T-helper 1 cell treated with Interleukin-12 subunit alpha and Interleukin-12 subunit beta and Interleukin-4 antibody, amounts not matched to agents 30 ng/mL and 1 ng/mL, for 36 hours (primary cell): ENCODE measurements at regions not wholly inside any gene's neighbourhood (a gene's known extent, or its start where the extent isn't known, plus 50 kb on each side); places are given as distances from the start of the nearest gene placed in this dataset.

Source experiments
- intact Hi-C: fragments of 100-400 bp; cut with micrococcal nuclease; formaldehyde crosslinking; loops from one replicate; pipeline ENCODE4 v1.15.1; 2024

DNA sequence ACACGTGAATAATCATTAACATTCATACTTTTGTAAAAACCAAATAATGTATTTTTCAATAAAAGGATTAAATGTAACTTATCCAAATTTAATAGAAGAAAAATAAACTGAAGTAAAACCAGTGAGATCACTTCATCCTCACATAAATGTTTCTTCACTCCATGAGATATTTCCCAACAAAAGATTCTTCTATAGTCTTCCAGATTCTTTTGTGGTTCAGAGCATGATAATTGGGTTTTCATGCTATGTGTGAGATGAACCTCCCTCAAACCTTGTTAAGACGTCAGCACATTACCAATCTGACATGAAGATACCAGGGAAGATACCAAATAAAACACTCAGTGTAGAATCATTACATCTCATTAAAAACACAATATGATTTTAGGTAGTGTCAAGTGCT, 62.9 kb upstream of the OXGR1 start:
- intact Hi-C loops = no loop called here

DNA sequence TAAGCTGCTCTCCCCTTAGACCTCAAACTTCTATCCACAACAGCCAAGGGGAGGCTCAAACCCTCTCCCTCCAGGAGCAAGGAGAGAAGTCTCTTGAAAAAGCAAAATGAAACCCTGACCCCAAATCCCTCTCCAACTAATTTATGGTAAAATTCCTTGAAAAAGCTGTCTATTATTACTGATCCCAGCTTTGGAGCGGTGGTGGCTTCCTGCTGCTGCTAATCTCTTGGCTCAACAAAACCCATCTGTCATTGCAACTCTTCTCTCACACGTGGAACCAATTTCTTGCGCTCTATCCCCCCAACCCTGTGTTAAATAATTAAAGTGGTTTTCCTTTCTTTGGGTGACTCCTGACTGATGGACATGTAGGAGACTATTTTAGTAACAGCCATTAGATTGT, 64.1 kb upstream of the OXGR1 start:
- intact Hi-C loops = no loop called here

DNA sequence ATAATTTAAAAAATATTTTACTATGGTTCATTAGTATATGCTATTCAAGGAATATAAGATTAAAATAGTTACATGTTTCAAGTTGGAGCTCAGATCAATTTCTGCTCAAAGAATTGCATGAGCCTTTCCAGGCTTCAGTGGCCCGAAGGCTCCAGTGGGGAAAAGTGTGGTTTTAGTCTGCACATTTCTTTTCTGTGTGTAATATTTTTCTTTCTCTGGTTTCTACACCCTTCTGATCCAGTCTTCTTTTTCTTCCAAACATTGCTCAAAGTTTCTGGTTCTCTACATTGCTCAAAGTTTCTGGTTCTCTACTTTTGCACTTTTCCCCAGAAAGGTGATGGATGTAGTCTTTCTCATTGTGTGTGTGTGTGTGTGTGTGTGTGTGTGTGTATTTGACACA, 64.7 kb upstream of the OXGR1 start:
- intact Hi-C loops = no loop called here

DNA sequence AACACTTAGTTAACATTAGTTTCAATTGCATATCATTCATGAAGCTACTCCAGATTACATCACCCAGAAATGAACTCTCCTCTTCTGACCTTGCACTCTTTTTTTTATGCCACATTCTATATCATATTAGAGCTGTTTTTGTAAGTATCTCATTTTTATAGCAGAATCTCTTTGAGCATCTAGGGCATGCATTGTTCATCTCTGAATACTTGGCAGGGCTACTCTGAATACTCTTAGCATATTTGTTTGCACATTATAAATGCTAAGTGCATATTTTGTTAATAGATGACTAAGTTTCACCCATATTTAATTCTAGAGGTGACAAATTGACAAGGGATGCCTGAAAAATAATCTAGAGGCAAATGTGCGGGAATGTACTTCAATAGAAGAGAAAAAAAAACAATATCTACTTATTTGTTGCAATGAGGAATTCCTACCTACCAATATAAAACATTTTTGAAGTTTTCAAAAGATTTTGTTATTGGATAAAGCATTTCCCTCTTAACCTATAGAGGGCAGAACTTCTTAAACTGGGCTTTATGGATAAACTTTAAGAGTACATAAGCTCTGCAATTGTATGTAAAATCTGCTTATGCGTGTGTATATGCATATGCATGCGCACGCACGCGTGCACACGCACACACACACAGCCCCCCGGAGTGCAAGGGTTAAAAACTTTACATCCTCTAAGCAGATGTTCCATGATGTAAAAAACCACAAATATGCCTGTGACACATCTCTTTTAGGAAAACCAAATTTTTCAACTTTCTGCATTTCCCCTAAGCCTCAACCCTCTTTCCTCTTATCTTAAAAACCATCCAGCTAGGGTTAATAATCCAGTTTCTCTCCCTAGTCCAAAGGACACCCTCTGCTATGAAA, 73.0 kb upstream of the OXGR1 start:
- intact Hi-C loops = no loop called here

DNA sequence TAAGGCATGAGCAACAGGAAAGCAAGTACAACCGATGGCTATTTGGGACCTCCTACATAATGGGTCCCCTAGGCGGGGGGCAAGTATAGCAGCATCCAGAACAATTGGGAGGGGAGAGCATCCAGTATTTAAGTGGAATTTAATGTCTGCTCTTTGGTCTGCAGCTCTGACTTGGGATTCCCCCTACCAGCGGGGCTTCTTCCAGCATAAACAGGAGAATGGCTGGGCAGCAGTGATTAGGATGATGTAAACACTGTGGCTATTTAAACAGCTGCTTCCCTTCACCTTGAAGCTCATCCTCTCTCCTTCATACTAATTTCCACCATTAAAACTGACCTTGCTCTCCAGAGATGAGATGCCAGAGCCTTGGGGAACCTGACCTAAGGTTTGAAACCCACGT, 73.9 kb upstream of the OXGR1 start:
- intact Hi-C loops = no loop called here

DNA sequence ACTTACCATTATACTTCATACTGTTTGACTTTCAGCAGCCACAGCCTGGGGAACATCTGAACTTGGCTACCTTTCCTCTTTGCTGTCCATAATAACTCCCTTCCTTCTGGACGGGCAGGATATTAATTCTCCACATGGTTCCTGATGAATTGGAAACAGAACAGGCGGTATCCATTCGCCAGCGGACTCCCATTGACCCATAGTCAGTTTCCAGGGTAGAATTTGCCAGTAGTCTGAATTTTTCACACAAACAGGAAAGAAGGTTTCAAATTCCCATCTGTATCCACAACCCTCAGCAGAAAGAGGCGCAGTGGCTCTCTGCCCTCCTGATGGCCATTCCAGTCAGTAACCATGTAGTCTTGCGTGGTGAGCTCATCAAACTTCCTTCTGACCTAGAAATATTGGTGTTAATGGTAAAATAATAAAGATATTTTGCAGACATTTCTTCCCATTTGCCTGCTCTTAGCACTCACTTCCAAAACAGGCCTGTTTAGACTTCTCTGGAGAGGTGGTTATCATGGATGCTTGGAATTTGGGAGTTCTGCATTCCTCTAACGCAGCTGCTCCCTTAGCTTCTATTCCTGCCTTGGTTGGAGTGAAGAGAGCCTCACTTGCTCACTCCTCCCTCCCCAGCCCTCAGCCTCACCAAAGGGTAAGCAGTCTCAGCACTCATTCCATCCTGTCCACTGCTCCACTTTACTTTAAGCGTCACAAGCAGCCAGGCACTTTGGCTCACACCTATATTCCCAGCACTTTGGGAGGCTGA, 75.0 kb upstream of the OXGR1 start:
- intact Hi-C loops = no loop called here

DNA sequence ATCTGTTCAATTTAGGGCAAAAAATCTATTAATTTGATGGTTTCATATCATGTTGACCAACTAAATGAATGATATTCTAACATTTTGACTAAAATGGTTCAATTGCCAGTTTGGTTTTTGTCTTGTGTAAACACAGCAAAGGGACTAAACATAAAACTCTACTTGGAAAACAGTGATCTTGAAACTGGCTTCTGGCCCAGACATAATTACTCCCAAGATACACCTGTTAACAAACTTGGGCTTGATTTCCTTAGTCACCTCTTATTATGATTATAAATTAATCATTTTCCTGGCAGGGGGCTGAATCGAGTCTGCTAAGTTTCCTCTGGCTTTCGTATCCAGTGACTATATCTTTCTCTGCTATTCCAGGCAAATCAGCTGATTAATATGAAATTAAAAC, 78.0 kb upstream of the OXGR1 start:
- intact Hi-C loops = no loop called here

DNA sequence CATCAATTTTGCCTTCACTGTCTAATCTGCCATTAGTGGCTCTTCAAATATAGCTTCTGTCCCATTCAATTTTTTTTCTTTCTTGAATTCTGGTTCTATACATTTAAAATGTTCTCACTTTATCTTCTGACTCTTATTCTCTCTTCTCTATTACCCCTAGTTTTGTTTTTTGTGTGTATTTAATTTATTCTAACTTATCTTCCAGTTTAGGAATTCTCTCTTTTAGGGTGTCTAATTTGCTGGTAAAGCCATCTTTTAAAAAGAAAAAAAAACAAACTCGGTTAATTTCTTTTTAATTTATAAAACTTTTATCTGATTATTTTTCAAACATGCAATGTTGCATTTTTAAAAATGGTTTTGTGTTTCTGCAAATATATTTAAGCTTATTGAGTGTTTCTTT, 80.3 kb upstream of the OXGR1 start:
- intact Hi-C loops = no loop called here

DNA sequence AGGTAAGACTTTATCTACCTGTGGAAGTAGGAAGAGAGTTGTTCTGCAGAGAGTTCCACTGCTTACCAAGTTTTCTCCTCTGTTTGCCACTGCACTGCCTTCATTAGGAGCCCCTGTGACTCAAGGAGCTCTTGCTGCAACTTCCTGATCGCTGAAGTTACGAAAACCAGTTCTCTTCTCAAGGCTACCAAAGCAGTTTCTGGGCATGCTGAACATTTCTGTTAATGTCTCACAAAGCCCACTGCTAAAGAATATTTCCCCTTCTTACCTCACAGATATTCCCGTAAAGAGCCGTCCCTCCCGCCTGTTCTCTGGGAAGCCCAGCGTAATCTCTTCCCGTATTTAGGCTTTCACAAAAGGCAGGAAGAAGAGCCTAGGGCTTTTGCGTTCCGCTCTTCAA, 82.6 kb upstream of the OXGR1 start:
- intact Hi-C loops = no loop called here

DNA sequence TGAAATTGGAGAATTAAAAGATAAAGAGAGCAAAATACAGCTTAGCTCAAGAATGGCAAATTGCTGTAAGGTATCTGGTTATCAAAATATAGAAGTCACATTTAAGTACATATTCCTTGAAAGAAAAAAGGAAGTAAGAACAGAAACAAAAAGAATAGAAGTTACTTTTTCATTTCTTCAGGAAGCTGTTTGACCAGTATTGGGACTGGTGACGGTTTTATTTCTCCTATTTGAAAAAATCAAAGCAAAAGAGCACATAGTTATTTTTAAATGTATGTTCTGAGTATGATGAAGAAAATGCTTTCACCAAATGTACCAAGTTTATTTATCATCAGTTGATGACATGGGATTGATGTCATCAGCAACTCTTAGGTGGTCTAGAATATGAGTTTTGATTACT, 83.1 kb upstream of the OXGR1 start:
- intact Hi-C loops = no loop called here

DNA sequence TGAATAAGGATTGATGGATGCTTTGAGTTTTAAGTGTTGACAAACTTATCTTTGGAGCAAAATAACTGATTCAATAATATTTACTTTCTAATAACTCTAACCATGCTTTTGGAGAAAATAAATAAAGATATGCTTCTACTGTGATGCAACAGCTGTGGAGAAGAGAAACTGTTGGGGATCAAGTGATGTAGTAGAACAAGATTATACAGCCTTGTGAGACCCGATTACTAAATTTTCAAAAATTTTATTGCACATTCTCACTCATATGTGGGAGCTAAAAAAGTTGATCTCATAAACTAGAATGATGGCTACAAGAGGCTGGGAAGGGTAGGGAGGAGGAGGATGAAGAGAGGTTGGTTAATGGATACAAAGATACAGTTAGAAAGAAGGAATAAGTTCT, 85.5 kb upstream of the OXGR1 start:
- intact Hi-C loops = no loop called here

DNA sequence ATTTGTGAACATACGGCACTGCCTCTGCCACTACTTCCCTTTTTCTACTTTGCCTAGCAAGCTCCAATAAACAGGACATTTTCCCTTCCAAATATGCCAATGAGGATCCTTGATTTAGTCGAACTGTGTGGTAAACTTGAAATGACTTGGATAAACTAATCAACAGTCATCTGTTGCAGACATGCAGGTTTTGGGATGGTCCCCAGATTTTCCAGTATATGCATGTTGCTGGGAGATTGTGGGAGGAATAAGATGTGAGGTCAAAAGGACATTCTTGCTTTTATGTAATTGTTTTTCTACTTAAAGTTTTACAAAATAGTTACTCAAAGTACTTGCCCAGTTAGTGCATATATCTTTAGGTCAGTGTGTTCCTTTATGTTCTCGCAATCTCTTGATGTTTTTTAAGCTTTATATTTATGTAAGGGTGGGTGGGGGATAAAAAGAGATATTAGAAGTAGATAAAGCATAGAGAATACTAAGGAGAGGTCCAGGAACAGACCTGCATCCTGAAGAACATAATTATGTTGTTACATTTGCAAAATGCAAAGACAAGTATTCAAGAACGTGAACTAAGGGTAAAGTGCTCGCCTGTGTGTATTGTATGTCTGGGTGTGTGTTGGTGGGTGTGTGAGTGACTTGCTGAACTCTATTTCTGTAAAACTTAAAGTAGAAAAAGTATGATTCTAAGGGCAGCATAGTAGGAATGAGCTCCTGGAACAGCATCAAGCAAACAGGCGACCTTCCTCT, 88.4 kb upstream of the OXGR1 start:
- intact Hi-C loops = no loop called here

DNA sequence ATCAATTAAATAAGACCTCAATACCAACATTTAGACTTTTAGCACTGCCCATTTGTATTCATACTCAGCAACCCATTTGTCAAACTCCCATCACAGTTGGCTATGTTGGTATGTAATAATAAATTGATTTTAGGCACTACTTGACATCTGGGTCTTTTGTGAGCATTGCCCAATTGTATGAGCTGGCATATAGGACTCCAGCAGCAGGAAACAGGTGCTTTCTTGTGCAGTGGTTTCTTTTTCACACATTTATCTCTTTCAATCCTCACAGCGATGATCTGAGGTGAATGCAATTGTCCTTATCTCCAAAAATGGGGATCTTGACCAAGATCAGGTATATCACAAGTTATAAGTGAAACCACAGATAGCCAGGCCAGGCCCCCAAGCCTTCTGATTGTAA, 96.9 kb upstream of the OXGR1 start:
- intact Hi-C loops = no loop called here

DNA sequence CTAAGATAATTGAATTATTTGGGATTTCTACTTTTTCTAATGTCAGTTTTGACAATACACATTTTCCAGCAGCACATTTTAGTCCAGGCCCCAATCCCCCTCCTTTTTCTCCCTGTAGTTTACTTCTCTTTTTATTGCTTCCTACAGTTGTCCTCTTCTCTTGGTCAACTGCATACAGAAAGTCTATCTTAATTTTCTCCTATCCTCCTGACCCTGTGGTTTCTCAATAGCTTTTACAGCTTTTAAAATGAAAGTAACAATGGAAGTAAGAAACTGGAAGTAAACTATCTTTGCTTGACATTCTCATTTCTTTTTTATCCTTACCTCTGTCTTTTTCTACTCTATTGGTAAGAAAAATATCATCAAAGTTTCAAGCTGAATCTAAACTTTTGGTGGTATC, 106.5 kb upstream of the OXGR1 start:
- intact Hi-C loops = no loop called here

DNA sequence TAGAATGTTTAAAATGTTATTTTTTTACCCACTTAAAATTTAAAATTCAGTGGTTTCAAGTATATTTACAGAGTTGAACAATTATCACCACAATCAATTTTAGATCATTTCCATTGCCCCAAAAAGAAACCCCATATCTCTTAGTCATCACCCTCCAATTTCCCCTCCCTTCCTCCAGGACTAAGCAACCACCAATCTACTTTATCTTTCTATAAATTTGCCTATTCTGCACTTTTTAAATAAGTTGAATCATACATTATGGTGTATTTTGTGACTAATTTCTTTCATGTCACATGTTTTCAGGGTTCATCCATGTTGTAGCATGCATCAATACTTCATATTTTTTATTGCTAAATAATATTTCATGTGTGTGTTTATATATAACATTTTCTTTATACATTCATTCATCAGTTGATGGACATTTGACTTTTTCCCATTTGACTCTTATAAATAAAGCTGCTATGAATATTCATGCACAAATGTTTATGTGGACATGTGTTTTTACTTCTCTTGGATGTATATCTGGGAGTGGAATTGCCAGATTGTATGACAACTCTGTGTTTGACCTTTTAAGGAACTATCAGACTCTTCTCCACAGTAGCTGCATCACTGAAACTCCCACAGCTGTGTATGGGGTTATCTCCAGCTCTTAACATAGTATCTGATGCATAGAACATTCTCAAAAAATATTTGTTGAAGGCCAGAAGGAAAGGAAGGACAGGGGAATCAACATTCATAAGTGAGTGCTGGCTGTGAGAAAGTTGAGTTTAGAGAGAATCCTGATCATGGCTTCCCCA, 107.8 kb upstream of the OXGR1 start:
- intact Hi-C loops = no loop called here

DNA sequence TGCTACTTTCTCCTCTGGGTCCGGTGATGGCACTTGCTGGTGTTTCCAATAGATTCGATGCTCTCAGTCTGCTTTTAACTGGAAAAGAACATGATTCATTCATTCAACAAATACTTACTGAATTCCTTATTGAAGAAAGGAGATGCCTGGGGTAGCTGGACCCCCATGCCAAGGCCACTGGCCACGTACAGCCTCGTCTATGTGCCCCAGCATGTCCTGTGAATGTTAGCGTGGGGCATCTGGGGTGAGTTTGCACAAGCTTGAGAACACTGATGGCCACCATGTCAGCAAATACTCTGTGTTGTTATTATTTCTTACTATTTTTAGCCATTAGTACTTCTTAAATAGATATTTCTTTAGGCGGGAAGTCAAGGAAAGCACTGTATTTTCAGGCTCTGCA, 112.0 kb upstream of the OXGR1 start:
- intact Hi-C loops = loop anchor here (5.0 kb wide), 1 partner anchor 1566 kb away; no protein-coding TSS in a partner anchor

DNA sequence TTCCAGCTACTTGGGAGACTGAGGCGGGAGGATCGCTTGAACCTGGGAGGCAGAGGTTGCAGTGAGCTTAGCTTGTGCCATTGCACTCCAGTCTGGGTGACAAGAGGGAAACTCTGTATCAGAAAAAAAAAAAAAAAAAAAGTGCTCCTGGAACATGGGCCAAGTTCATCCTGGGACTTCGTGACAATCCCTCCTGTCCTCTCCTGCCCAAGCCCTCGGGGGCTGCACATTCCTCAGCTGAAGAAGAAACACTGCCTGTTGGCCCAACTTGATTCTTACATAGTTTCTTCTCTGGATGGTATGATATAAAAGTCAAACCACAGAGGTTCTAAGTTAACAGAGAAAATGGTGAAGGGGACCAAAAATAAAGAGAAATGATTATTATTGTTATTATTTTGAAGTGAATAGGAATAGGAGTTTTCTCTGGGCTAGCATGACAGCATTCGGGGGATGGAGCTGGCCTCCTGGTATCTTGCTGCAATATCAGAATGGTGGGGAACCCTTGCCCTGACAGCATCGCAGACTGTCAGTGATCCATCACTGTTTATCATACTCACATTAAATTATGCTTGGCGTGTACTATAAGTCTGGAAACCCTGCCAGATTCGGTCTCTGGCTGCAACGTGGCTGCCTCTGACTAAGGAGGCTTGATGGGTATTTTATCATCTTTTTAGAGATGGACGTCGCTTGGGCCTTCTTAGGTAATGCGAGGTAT, 113.7 kb upstream of the OXGR1 start:
- intact Hi-C loops = loop anchor here (5.0 kb wide), 1 partner anchor 1564 kb away; no protein-coding TSS in a partner anchor

DNA sequence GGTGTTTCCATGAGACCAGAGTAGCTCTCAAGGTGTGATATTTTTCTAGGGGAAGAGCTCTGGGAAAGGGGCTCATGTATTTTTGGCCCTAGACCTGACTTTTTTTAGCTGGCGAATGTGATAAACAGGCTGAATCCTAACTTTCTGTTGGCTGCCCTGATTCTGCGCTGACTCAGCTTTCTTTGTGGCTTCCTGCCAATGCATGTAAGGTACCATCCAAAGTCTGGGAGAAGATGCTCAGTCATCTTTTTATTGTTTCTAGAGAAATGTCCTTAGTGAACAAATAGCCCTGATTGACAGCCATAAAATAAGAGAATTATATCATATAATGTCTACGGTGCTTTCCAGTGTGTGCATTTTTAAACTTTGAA, 113.6 kb upstream of the MBNL2 start:
- intact Hi-C loops = loop anchor here (5.0 kb wide), 1 partner anchor 1564 kb away; no protein-coding TSS in a partner anchor

DNA sequence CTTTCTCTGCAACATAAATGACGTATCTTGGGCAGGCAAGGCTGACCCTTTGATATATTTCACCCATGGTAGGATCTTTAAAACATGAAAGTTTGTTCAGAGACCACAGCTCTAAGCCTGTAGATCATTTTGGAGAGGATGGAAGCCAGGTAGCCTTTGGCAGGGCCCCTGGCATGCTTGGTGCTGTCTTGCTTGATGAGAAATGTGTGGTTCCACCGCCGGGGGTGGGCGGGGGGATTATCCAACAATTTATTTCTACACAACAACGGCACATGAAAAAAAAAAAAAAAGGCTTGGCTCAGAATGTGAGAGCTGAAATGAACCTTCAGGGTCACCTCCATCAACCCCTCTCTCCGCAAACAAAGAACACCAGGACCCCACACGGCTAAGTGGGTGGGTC, 112.9 kb upstream of the MBNL2 start:
- intact Hi-C loops = loop anchor here (5.0 kb wide), 1 partner anchor 1563 kb away; no protein-coding TSS in a partner anchor

DNA sequence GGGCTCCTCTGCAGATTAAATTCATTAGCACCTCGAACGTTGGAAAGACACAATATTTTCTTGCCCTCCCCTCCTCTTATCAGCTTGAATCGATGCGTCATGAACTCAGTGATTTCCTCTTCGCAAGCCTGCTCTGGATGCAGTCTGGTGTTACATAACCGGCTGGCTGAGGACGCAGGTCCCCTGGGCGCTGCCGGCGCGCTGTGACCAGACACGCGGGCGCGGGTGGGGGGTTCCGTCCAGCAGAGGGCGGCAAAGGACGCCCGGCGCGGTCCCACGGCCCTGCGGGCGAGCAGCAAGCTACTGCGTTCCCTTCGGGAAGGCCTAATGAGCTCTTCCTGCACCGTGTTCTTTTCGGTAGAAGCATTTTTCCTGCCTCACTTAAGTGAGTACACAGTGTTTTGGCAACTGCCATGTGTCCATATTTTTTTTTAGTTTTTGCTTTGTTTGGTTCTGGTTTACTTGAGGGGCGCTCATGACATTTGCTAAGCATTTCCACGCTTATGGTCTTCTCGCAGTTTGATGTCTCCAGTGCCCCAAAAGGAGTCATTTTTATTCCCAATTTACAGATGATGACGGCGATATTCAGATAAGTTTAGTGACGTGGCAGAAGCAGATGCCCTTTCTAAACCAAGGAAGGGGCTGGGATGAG, 112.2 kb upstream of the MBNL2 start:
- intact Hi-C loops = loop anchor here (1.0 to 5.0 kb wide), 7 partner anchors 113 to 1562 kb away; partner anchors contain the start of gene MBNL2
